NCI-H2196 (cell line): ENCODE measurements at regions not wholly inside any gene's neighbourhood (a gene's known extent, or its start where the extent isn't known, plus 50 kb on each side); places are given as distances from the start of the nearest gene placed in this dataset.
"Not testable (repeated sequence)": the region's sequence is repeated elsewhere in the genome, so short reads cannot be mapped to it uniquely, and the experiment has no call there.

ENCODE experiments used
- DNase-seq: peaks from one replicate; lab custom pipeline; 2025; ENCODE audit not compliant: unreplicated experiment; lab: John Stamatoyannopoulos, UW

- DNase-seq = no peak
Observed at GRCh38 chr4:123599061-123599919, 202.7 kb downstream of the SPRY1 start.

GRCh38 chr4:123599920-123600810 is 203.6 kb downstream of the SPRY1 start:
- no peak for DNase-seq

GRCh38 chr4:123600987-123601904 is 204.7 kb downstream of the SPRY1 start:
- DNase-seq = no peak

GRCh38 chr4:123602007-123602406 is 205.4 kb downstream of the SPRY1 start:
- DNase-seq = no peak

- DNase-seq = no peak
Observed at GRCh38 chr4:123603165-123603564, 206.6 kb downstream of the SPRY1 start.

DNA sequence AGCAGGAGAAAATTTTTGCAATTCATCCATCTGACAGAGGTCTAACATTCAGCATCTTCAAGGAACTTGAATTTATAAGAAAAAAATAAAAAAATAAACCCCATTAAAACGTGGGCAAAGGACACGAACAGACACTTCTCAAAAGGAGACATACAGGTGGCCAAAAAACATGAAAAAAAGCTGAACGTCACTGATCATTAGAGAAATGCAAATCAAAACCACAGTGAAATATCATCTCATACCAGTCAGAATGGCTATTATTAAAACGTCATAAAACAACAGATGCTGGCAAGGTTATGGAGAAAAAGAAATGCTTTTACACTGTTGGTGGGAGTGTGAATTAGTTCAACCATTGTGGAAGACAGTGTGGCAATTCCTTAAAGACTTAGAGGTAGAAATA is 209.2 kb downstream of the SPRY1 start:
- DNase-seq = not testable (repeated sequence)

DNA sequence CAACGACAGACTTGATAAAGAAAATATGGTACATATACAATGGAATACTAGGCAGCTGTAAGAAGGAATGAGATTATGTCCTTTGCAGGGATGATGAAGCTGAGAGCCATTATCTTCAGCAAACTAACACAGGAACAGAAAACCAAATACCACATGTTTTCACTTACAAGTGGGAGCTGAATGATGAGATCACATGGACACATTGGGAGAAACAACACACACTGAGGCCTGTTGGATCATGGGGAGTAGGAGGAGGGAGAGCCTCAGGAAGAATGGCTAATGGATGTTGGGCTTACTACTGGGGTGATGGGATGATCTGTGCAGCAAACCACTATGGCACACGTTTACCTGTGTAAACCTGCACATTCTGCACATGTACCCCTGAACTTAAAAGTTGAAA is 209.7 kb downstream of the SPRY1 start:
- DNase-seq = no peak

GRCh38 chr4:123606946-123607542 is 210.4 kb downstream of the SPRY1 start:
- no peak for DNase-seq

GRCh38 chr4:123609829-123610228 is 213.2 kb downstream of the SPRY1 start:
- DNase-seq = no peak

- DNase-seq = no peak
Observed at GRCh38 chr4:123613586-123614344, 217.2 kb downstream of the SPRY1 start.

- DNase-seq = no peak
Observed at GRCh38 chr4:123615901-123616300, 219.3 kb downstream of the SPRY1 start.

GRCh38 chr4:123616951-123617461 is 220.4 kb downstream of the SPRY1 start:
- peak; percentile 78 for DNase-seq

- DNase-seq = no peak
Observed at GRCh38 chr4:123617791-123618190, 221.2 kb downstream of the SPRY1 start.

GRCh38 chr4:123618606-123619005 is 222.0 kb downstream of the SPRY1 start:
- no peak for DNase-seq

GRCh38 chr4:123619326-123619725 is 222.7 kb downstream of the SPRY1 start:
- no peak for DNase-seq

DNA sequence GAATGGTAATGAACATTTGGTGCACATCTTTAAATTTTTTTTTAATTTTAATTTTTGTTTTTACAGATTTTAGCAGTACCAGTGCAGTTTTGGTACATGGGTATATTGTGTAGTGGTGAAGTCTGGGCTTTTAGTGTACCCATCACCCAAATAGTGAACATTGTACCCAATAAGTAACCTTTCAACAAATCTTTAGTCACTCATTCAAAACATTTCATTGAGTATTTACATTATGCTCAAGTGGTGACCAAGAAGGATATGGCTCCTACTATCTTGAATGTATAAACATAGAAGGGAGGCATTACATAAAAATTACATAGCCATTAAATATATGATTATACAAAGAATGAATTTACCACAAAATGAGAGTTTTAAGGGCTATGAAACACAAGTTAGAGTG is 223.3 kb downstream of the SPRY1 start:
- no peak for DNase-seq

DNA sequence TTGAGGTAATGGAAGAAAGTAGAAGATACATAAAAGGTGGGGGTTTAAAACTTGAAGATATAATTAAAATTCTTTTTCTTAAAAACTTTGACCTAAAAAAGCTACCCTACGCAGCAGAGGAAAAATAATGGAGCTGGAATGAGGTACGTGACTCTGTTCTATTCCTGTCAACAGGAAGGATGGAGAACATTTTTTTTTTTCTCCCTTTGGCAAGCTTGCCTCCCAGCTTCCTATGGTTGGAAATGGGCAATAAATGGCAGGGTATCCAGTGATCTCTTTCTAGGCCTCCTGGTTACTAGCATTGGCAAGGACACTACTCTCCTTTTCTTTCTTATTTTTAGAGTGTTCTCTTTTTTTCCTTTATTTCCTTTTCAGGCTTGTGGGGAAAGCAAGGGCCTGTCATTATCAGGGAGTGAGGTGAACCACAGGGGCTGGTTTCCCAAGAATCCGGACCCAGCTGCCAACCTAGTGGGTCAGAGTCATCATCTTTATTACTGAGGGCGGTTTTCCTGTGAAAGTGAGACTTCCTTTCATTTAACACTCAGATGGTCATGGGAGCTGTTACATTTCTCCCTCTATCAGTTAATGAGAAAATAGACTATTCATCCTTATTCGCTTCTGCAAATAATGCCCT is 224.6 kb downstream of the SPRY1 start:
- no peak for DNase-seq

DNA sequence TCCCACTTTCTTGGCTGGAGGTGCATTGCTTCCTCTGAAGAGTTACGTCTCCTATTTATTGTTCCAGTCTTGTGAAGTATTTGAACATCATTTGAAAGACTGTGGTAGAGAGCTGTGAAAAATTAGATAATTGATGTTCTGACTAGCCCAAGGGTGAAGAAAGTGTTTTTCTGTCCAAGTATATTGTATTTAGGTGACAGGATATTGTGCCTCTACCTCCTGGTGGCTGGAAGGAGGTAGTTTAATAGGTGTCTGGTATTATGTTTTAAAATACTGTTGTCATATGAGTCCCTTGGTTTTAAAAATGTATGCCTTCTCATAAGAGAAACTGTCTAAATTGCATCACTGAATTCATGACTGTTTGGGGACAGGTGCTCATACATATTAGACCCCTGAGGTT is 226.0 kb downstream of the SPRY1 start:
- no peak for DNase-seq

DNA sequence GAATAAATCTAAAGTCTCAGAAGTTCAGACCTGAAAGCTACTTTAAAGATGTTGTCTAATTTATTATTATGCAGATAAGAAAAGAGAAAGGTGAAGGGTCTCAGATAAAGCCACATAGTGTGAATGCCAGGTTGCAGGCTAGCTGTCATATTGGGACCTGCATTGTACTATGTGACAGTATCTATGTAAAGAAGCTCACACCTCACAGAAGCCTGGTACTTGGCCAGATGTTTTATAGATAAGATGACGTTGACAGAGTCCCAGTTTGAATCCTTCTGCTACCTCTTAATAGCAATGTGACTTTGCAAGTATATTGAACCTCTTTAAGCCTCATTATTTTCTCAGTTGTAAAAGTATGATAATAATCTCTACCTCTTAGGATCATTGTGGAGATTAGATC is 227.0 kb downstream of the SPRY1 start:
- DNase-seq = no peak
